Body of pancreas (tissue), 4 donors: ENCODE measurements at regions not wholly inside any gene's neighbourhood (a gene's known extent, or its start where the extent isn't known, plus 50 kb on each side); places are given as distances from the start of the nearest gene placed in this dataset.

Experiments used
- ATAC-seq: fragments of 150-250 bp; one replicate; pipeline ENCODE4 v1.9.1; 2016
- DNase-seq, 4 donors: peaks; one replicate each; pipeline ENCODE4 v3.0.0-alpha.2; 2019
- H3K27ac ChIP-seq, 4 donors: fragments of 200-600 bp; sonication (generic); 1 replicate in 3 of 4; 2 replicates in 1 of 4; pipeline versions ENCODE4 v1.5.1 to v1.6.1; 2016 to 2019; ENCODE audit warnings: mild to moderate bottlenecking in 1 of 4, mixed read lengths in 1 of 4, moderate library complexity in 1 of 4
- H3K27me3 ChIP-seq, 2 donors: fragments of 200-600 bp; sonication (generic); one replicate each; pipeline ENCODE4 v1.6.0; 2016; ENCODE audit warnings: mild to moderate bottlenecking in 1 of 2
- H3K36me3 ChIP-seq, 2 donors: fragments of 200-600 bp; sonication (generic); replicated peaks in 1 of 2; 2 replicates each; pipeline ENCODE4 v1.5.1; 2016; ENCODE audit warnings: low read depth in 2 of 2; ENCODE audit not compliant: insufficient read depth in 1 of 2
- H3K4me1 ChIP-seq: fragments of 200-600 bp; sonication (generic); one replicate; pipeline ENCODE4 v1.6.0; 2016
- H3K4me3 ChIP-seq, 2 donors: fragments of 200-600 bp; sonication (generic); 1 replicate in 1 of 2; 2 replicates in 1 of 2; pipeline ENCODE4 v1.5.1; 2016 to 2019
- H3K9me3 ChIP-seq, 3 donors: fragments of 200-600 bp; sonication (generic); 1 replicate in 2 of 3; 2 replicates in 1 of 3; pipeline ENCODE4 v1.5.1; 2016
- CTCF ChIP-seq, 7 experiments: fragments of 450-650 bp in 4 of 7; fragments of 200-600 bp in 3 of 7; sonication (generic) in 3 of 7; IDR thresholded peaks; one replicate each; pipeline ENCODE4 v1.5.1; 2016 to 2019; ENCODE audit warnings: antibody characterized with exemption in 7 of 7
- POLR2A ChIP-seq, 3 donors: fragments of 450-650 bp; IDR thresholded peaks; one replicate each; pipeline ENCODE4 v1.6.1; 2016; ENCODE audit warnings: antibody characterized with exemption in 3 of 3, mild to moderate bottlenecking in 2 of 3
- WGBS, 2 donors: methylation state at CpG; one replicate each; pipeline ENCODE4 v1.1.5; 2017; 5-methylcytosine and 5-hydroxymethylcytosine counted together
- intact Hi-C: fragments of 100-400 bp; cut with DNase I; formaldehyde crosslinking; loops from one replicate; pipeline ENCODE4 v1.15.1; 2023

DNA sequence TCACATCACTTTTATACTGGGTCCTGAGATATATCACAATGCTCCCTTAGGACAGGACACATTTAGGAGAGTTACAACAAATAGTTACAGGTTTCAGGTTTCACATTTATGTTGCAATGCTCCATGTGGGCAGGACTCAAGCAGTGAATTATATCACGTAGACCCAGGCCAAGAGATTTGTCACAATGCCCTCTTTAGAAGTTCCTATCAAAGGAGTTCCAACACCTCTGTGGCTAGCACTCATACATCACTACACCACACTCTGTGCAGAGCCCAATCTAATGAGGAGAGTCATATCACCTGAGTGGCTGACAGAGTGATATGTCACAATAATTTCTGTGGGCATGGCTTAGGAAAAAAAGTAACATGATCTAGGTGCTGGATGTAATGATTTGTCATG, 1068.2 kb upstream of the AMELY start:
- Histone ChIP-seq H3K4me3 (no peak overlapping the region), H3K27ac (no peak overlapping the region), H3K36me3 (no peaks in the 10 kb centered on the region), H3K9me3 (no peaks in the 10 kb centered on the region), H3K4me1 (no peaks in the 10 kb centered on the region), H3K27me3 (no peaks in the 10 kb centered on the region)
- intact Hi-C loops = no loop called here
- 33 to 50% methylated on average over 1 of the region's 1 CpG for WGBS, 2 donors
- DNase-seq (no peak), ATAC-seq (no peak)
- TF ChIP-seq CTCF (IDR thresholded peaks at IDR 0.05) (no peak), POLR2A (IDR thresholded peaks at IDR 0.05) (no peak)

DNA sequence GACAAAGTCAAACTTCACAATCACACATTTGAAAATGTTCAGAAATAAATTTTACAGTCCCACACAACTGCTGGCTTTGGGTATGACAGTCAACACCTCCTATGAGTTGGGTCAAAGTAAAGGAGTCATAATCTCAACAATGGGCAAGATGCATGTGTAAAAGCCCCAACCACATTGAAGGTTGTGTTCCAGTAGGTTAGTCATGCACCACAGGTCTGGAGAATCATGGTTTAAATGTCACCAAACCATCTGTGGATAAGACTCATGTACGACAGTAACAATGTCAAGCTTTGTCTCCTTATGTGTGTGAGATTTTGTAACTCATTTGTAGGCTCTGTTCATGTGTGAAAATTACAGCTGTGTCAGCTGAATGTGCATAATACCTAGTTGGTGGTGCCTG, 1065.7 kb upstream of the AMELY start:
- no peak for ATAC-seq
- intact Hi-C loops = no loop called here
- no peaks in the 10 kb centered on the region for H3K9me3 ChIP-seq
- 36 to 100% methylated on average over 1 of the region's 1 CpG for WGBS, 2 donors
- no peaks in the 10 kb centered on the region for H3K36me3 ChIP-seq
- no peaks in the 10 kb centered on the region for H3K27me3 ChIP-seq
- no peak for TF ChIP-seq POLR2A (IDR thresholded peaks at IDR 0.05)
- TF ChIP-seq CTCF (IDR thresholded peaks at IDR 0.05) = no peak
- DNase-seq = no peak
- no peak overlapping the region for H3K27ac ChIP-seq
- H3K4me3 ChIP-seq = no peak overlapping the region
- no peaks in the 10 kb centered on the region for H3K4me1 ChIP-seq

DNA sequence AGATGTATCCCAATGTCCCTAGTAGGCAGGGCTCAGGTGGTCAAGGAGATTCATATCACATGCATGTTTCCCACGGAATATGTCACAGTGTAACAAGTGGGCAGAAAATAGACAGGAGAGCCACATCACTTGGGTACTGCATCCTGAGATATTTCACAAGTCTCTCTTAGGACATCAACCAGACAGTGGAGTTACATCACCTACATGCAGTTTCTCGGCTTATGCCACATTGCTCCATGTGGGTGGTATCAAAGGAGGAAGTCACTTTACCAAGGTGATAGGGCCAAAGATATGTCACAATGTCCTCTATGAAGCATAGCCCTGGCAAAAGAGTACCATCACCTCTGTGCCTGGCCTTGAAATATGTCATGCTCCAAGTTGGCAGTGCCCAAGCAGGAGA, 1056.7 kb upstream of the AMELY start:
- Histone ChIP-seq H3K36me3 (no peaks in the 10 kb centered on the region), H3K27me3 (no peaks in the 10 kb centered on the region), H3K27ac (no peak overlapping the region), H3K4me1 (no peaks in the 10 kb centered on the region), H3K4me3 (no peak overlapping the region), H3K9me3 (no peaks in the 10 kb centered on the region)
- intact Hi-C loops = no loop called here
- TF ChIP-seq CTCF (IDR thresholded peaks at IDR 0.05) = no peak
- no peak for TF ChIP-seq POLR2A (IDR thresholded peaks at IDR 0.05)
- ATAC-seq (no peak), DNase-seq (no peak)
- 62 to 92% methylated on average over 2 of the region's 2 CpGs for WGBS, 2 donors

- DNase-seq = no peak
- ATAC-seq = no peak
- Histone ChIP-seq H3K27ac (no peak overlapping the region), H3K27me3 (no peaks in the 10 kb centered on the region), H3K4me3 (no peak overlapping the region), H3K4me1 (no peaks in the 10 kb centered on the region), H3K36me3 (no peaks in the 10 kb centered on the region), H3K9me3 (no peaks in the 10 kb centered on the region)
- WGBS, 2 donors = 86 to 90% methylated on average over 2 of the region's 2 CpGs
- intact Hi-C loops = no loop called here
- TF ChIP-seq POLR2A (IDR thresholded peaks at IDR 0.05) (no peak), CTCF (IDR thresholded peaks at IDR 0.05) (no peak)
Measured at GRCh38 chrY:7966916-7967315, 1055.4 kb upstream of the AMELY start.

DNA sequence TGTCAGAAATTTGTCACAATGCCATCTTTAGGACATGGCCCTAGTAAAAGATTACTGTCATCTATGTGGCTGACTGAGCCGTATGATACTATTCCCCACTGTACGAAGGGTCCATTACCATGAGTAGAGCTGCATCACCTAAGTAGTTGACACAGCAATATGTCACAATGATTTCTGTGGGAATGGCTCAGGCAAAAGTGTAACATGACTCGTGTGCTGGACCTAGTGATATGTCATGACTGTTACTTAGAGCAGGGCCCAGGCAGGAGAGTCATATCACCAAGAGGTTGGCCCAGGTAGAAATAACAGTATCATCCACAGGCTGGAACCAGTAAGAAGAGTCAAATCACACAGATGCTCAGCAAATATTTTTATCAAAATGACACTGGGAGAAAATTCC, 1051.8 kb upstream of the AMELY start:
- intact Hi-C loops = no loop called here
- H3K27me3 ChIP-seq = no peaks in the 10 kb centered on the region

More for the DNA sequence above, 1051.8 kb upstream of the AMELY start:
- H3K27ac ChIP-seq = no peak overlapping the region
- no peaks in the 10 kb centered on the region for H3K9me3 ChIP-seq
- ATAC-seq (no peak), DNase-seq (no peak)
- WGBS, 2 donors = 67 to 89% methylated on average over 1 to 3 of the region's 3 CpGs
- H3K4me1 ChIP-seq = no peaks in the 10 kb centered on the region
- no peaks in the 10 kb centered on the region for H3K36me3 ChIP-seq
- TF ChIP-seq POLR2A (IDR thresholded peaks at IDR 0.05) (no peak), CTCF (IDR thresholded peaks at IDR 0.05) (no peak)
- H3K4me3 ChIP-seq = no peak overlapping the region
